ENCODE measurements at regions not wholly inside any gene's neighbourhood (a gene's known extent, or its start where the extent isn't known, plus 50 kb on each side); places are given as distances from the start of the nearest gene placed in this dataset.

DNA sequence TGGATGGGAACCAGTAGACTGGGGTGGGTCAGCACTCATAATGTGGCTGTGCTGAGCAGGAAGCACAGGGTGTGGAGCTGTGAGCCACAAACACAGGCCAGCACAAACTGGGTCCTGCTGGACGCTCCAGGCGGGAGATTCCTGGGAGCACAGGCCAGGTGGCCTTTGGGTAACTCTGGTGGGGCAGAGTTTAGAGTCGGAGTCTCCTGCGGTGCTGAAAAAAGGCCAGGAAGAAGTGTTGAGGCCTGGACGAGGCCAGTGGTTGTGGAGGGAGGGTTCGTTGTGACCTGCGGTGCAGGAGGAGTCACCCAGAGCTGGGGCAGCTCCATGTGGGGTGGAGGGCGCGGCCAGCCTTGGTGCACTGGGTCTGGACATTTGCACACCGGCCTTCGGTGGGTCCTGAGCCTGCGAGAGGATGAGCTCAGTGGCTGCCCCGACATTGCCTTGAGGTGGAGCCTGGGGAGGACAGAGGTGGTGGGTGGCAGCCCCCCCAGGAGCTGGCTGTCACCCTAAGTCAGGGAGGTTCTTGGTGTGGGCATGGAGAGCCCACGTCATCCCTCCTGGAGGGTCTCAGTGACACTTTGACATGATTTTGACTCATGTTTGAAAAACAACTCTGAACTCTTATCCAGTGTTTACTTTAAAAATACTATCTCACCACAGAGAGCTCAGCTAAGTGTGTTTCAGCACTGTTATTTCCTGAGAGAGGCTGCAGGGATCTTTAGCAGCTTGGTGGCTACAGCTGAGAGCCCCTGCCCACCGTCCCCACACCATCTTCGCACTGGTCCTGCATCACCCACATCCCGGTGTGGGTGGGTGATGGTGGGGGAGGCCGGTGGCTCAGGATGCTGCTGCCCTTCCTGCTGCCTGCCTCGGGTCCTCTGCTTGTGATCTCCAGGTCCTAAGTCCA lies 98.7 kb downstream of the NPIPB11 start (continued):
- TF ChIP-seq, protein P1, sequence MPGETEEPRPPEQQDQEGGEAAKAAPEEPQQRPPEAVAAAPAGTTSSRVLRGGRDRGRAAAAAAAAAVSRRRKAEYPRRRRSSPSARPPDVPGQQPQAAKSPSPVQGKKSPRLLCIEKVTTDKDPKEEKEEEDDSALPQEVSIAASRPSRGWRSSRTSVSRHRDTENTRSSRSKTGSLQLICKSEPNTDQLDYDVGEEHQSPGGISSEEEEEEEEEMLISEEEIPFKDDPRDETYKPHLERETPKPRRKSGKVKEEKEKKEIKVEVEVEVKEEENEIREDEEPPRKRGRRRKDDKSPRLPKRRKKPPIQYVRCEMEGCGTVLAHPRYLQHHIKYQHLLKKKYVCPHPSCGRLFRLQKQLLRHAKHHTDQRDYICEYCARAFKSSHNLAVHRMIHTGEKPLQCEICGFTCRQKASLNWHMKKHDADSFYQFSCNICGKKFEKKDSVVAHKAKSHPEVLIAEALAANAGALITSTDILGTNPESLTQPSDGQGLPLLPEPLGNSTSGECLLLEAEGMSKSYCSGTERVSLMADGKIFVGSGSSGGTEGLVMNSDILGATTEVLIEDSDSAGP (CRISPR knock-in tag; IDR thresholded peaks at IDR 0.05; ENCODE audit: borderline replicate concordance) = 0 out of 2 replicates have a peak, but pooled peaks have one; percentile 2
- TF ChIP-seq, protein P2, sequence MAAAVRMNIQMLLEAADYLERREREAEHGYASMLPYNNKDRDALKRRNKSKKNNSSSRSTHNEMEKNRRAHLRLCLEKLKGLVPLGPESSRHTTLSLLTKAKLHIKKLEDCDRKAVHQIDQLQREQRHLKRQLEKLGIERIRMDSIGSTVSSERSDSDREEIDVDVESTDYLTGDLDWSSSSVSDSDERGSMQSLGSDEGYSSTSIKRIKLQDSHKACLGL (CRISPR knock-in tag; IDR thresholded peaks at IDR 0.05) = no peak
- TF ChIP-seq ZNF318 (CRISPR knock-in tag; IDR thresholded peaks at IDR 0.05) = peak; percentile 60; the same call in 1 of the 2 replicates
- TF ChIP-seq FOXA1 (IDR thresholded peaks at IDR 0.05) = no peak
- TF ChIP-seq FOXA1 (CRISPR knock-in tag; IDR thresholded peaks at IDR 0.05) = peak; percentile 64
- TF ChIP-seq ZNF543 (CRISPR knock-in tag; IDR thresholded peaks at IDR 0.05) = peak; percentile 48; the same call in 1 of the 2 replicates
- TF ChIP-seq NRL (CRISPR knock-in tag; IDR thresholded peaks at IDR 0.05; ENCODE audit: borderline replicate concordance) = peak; percentile 50; the same call in 1 of the 2 replicates
- TF ChIP-seq TMF1 (CRISPR knock-in tag; IDR thresholded peaks at IDR 0.05; ENCODE audit: low read depth) = 0 out of 2 replicates have a peak, but pooled peaks have one; percentile 19
- TF ChIP-seq ZSCAN21 (CRISPR knock-in tag; IDR thresholded peaks at IDR 0.05; ENCODE audit: borderline replicate concordance) = peak; percentile 68; the same call in 1 of the 2 replicates
- TF ChIP-seq ZNF766 (CRISPR knock-in tag; IDR thresholded peaks at IDR 0.05; ENCODE audit: borderline replicate concordance) = 0 out of 2 replicates have a peak, but pooled peaks have one; percentile 27
- TF ChIP-seq, protein P3, sequence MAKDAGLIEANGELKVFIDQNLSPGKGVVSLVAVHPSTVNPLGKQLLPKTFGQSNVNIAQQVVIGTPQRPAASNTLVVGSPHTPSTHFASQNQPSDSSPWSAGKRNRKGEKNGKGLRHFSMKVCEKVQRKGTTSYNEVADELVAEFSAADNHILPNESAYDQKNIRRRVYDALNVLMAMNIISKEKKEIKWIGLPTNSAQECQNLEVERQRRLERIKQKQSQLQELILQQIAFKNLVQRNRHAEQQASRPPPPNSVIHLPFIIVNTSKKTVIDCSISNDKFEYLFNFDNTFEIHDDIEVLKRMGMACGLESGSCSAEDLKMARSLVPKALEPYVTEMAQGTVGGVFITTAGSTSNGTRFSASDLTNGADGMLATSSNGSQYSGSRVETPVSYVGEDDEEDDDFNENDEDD (CRISPR knock-in tag; IDR thresholded peaks at IDR 0.05; ENCODE audit: borderline replicate concordance) = no peak
- TF ChIP-seq ZNF781 (CRISPR knock-in tag; IDR thresholded peaks at IDR 0.05; ENCODE audit: borderline replicate concordance, not compliant biosample characterization) = no peak
- peak; percentile 31; the same call in 1 of the 2 replicates for TF ChIP-seq TBX2 (CRISPR knock-in tag; IDR thresholded peaks at IDR 0.05; ENCODE audit: borderline replicate concordance)
- TF ChIP-seq SNAPC2 (CRISPR knock-in tag; IDR thresholded peaks at IDR 0.05) = peak; percentile 91; the same call in 1 of the 2 replicates
- TF ChIP-seq ZNF501 (CRISPR knock-in tag; IDR thresholded peaks at IDR 0.05) = peak; percentile 65
- peak; percentile 61; the same call in 1 of the 2 replicates for TF ChIP-seq ZNF230 (CRISPR knock-in tag; IDR thresholded peaks at IDR 0.05)
- TF ChIP-seq THAP11 (CRISPR knock-in tag; IDR thresholded peaks at IDR 0.05) = 0 out of 2 replicates have a peak, but pooled peaks have one; percentile 7

Measured in HepG2 (cell line).